Nephron progenitor cell (in vitro differentiated cells): ENCODE measurements at regions not wholly inside any gene's neighbourhood (a gene's known extent, or its start where the extent isn't known, plus 50 kb on each side); places are given as distances from the start of the nearest gene placed in this dataset.

Experiments
- DNase-seq: peaks from one replicate; pipeline ENCODE4 v3.0.0; 2021
- H3K27ac Mint-ChIP-seq: 2 replicates; pipeline ENCODE4 v1.8.0; 2021; ENCODE audit warnings: mild to moderate bottlenecking, moderate library complexity, mixed read lengths
- H3K27me3 Mint-ChIP-seq: 2 replicates; pipeline ENCODE4 v1.8.0; 2021; ENCODE audit warnings: mild to moderate bottlenecking, low read depth, mixed read lengths; ENCODE audit not compliant: poor library complexity
- H3K36me3 Mint-ChIP-seq: 2 replicates; pipeline ENCODE4 v1.8.0; 2021; ENCODE audit warnings: low read depth, mixed read lengths
- H3K4me1 Mint-ChIP-seq: 2 replicates; pipeline ENCODE4 v1.8.0; 2021; ENCODE audit warnings: mixed read lengths
- H3K4me3 Mint-ChIP-seq: 2 replicates; pipeline ENCODE4 v1.8.0; 2021; ENCODE audit warnings: mild to moderate bottlenecking, moderate library complexity, mixed read lengths
- H3K9me3 Mint-ChIP-seq: 2 replicates; pipeline ENCODE4 v1.8.0; 2021; ENCODE audit warnings: mild to moderate bottlenecking, moderate library complexity, mixed read lengths
- TF ChIP-seq, protein P1 (sequence below): fragments of 200-600 bp; sonication (generic); IDR thresholded peaks from 2 replicates; pipeline ENCODE4 v1.5.0; 2021; ENCODE audit warnings: antibody characterized with exemption

DNA sequence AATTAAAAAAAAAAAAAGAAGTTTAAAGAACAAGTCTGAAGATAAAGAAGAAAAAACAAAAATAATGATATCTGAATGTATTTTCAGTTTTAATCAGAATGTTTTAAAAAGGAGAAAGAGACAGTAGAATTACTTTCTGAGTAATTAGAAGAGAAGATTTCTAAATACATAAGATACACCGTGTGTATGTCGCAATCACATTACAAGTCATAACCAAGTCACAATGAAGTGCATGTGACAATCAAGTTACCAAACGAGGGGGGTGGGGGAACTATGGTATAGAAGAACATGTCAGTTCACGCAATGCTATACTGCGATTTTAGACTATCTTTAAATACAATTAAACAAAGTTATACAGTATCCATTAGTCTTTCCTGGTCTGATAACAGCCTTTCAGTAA lies 1464.1 kb upstream of the FLRT2 start:
- H3K27ac Mint-ChIP-seq = no peak overlapping the region
- no peak for DNase-seq
- no peaks in the 10 kb centered on the region for H3K27me3 Mint-ChIP-seq
- no peak overlapping the region for H3K4me3 Mint-ChIP-seq
- TF ChIP-seq, protein P1, sequence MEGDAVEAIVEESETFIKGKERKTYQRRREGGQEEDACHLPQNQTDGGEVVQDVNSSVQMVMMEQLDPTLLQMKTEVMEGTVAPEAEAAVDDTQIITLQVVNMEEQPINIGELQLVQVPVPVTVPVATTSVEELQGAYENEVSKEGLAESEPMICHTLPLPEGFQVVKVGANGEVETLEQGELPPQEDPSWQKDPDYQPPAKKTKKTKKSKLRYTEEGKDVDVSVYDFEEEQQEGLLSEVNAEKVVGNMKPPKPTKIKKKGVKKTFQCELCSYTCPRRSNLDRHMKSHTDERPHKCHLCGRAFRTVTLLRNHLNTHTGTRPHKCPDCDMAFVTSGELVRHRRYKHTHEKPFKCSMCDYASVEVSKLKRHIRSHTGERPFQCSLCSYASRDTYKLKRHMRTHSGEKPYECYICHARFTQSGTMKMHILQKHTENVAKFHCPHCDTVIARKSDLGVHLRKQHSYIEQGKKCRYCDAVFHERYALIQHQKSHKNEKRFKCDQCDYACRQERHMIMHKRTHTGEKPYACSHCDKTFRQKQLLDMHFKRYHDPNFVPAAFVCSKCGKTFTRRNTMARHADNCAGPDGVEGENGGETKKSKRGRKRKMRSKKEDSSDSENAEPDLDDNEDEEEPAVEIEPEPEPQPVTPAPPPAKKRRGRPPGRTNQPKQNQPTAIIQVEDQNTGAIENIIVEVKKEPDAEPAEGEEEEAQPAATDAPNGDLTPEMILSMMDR = no peak
- no peaks in the 10 kb centered on the region for H3K9me3 Mint-ChIP-seq
- H3K4me1 Mint-ChIP-seq = no peaks in the 10 kb centered on the region
- H3K36me3 Mint-ChIP-seq = no peaks in the 10 kb centered on the region

DNA sequence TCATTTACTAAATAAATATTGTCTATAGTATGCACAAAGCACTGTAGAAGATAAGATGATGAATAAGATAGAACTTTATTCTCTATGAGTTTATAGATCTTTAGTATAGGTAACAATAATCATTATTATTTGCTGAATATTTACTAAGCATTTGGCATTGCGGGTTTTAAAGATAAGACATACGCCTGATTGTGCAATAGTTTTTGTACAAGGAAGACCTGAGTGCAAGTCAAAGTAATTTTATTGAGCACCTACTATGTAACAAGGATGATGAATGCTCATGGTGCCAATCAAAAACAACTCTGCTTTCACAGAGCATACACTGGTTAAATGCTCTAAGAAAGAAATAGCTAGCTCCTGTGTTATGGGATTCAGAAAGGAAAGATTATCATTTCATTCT lies 1461.7 kb upstream of the FLRT2 start:
- Mint-ChIP-seq H3K4me3 (no peak overlapping the region), H3K27ac (no peak overlapping the region)

DNA sequence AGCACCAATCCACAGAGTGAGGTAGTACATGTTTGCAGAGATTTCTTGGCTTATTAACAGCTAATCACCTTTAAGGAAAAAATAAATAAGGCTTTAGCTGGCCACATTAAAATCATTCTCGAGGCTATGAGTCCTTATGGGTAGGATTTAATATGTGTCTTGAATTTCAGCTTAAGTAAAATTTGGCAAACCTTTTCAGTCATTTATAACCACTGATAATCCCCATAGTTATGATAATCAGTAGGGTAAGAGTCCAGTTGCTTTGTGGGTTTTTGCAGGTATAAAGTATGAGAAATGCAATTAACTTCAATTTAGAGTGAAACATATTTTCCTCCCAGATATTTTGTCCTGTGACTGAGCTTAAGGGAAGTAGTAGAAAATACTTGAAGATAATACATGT lies 1458.9 kb upstream of the FLRT2 start:
- TF ChIP-seq, protein P1 = no peak
- H3K27ac Mint-ChIP-seq = no peak overlapping the region
- DNase-seq = no peak
- no peaks in the 10 kb centered on the region for H3K4me1 Mint-ChIP-seq
- no peaks in the 10 kb centered on the region for H3K9me3 Mint-ChIP-seq
- H3K36me3 Mint-ChIP-seq = no peaks in the 10 kb centered on the region
- H3K4me3 Mint-ChIP-seq = no peak overlapping the region
- peaks cover 3% of the 10 kb centered on the region for H3K27me3 Mint-ChIP-seq

More for the DNA sequence above, 1461.7 kb upstream of the FLRT2 start:
- Mint-ChIP-seq H3K36me3 (no peaks in the 10 kb centered on the region), H3K9me3 (no peaks in the 10 kb centered on the region), H3K4me1 (no peaks in the 10 kb centered on the region), H3K27me3 (peaks cover 3% of the 10 kb centered on the region)
- TF ChIP-seq, protein P1 = no peak
- DNase-seq = no peak

DNA sequence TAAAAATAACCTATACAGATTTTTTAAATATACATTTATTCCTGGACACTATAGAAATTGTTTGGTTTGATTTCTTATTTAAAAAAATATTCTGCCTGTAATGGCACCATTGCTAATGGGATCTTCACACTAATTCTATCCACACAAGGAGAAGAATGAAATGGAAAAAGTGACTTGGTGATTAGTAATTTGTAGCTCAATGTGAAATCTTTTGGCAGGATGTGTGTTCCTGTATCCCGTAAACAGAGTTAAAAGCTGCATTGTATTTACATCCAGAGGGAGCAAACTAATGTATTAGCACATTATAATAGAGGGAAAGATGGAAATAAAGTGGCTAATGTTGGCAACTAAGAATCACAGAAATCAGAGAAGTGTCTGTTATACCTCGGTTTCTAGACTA lies 1455.3 kb upstream of the FLRT2 start:
- TF ChIP-seq, protein P1 = no peak
- no peak overlapping the region for H3K27ac Mint-ChIP-seq
- no peak for DNase-seq
- H3K27me3 Mint-ChIP-seq = peaks cover 3% of the 10 kb centered on the region
- no peaks in the 10 kb centered on the region for H3K4me1 Mint-ChIP-seq
- no peak overlapping the region for H3K4me3 Mint-ChIP-seq
- no peaks in the 10 kb centered on the region for H3K36me3 Mint-ChIP-seq
- no peaks in the 10 kb centered on the region for H3K9me3 Mint-ChIP-seq

DNA sequence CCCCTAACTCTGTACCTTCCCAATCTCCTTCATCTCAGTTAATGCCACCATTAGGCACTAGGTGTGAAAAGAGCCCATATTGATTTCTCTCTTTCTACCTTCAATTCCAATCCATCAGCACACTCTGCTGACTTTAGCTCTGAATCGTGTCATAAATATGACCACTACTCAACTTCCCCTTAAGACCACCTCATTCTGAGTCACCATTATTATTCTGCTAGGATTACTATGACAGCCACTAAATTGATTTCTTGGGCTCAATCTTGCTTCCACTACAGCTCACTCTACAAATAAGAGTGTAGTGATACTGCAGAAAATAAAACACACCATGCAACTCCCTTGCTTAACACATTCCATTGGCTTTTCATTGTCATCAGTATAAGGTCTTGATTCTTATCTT lies 1449.0 kb upstream of the FLRT2 start:
- no peaks in the 10 kb centered on the region for H3K9me3 Mint-ChIP-seq
- H3K4me1 Mint-ChIP-seq = no peaks in the 10 kb centered on the region
- H3K36me3 Mint-ChIP-seq = no peaks in the 10 kb centered on the region
- TF ChIP-seq, protein P1 = no peak
- DNase-seq = no peak
- no peak overlapping the region for H3K4me3 Mint-ChIP-seq
- no peaks in the 10 kb centered on the region for H3K27me3 Mint-ChIP-seq
- H3K27ac Mint-ChIP-seq = no peak overlapping the region

DNA sequence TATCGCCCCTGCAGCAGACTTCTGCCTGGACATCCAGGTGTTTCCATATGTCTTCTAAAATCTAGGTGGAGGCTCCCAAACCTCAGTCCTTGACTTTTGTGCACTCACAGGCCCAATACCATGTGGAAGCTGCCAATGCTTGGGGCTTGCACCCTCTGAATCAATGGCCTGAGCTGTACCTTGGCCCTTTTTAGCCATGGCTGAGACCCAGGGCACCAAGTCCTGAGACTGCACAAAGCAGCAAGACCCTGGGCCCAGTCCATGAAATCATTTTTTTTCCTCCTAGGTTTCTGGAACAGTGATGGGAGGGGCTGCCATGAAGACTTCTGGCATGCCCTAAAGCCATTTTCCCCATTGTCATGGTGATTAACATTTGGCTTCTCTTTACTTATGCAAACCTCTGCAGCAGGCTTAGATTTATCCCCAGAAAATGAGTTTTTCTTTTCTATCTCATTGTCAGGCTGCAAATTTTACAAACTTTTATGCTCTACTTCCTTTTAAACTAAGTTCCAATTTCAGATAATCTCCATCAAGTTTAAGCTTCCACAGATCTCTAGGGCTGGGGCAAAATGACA lies 1445.8 kb upstream of the FLRT2 start:
- TF ChIP-seq, protein P1 = no peak
- Mint-ChIP-seq H3K27me3 (no peaks in the 10 kb centered on the region), H3K9me3 (no peaks in the 10 kb centered on the region), H3K27ac (no peak overlapping the region), H3K36me3 (no peaks in the 10 kb centered on the region), H3K4me3 (no peak overlapping the region), H3K4me1 (no peaks in the 10 kb centered on the region)
- no peak for DNase-seq
